Islet precursor cell (in vitro differentiated cells): ENCODE measurements at regions not wholly inside any gene's neighbourhood (a gene's known extent, or its start where the extent isn't known, plus 50 kb on each side); places are given as distances from the start of the nearest gene placed in this dataset.

Source experiments
- DNase-seq: peaks from one replicate; pipeline ENCODE4 v3.0.0-alpha.2; 2018

- peak; percentile 47 for DNase-seq
These were observed 209.3 kb upstream of the CDH4 start for GRCh38 chr20:61042506-61043385.

GRCh38 chr20:61043681-61044080 lies 208.4 kb upstream of the CDH4 start:
- peak; percentile 2 for DNase-seq

DNA sequence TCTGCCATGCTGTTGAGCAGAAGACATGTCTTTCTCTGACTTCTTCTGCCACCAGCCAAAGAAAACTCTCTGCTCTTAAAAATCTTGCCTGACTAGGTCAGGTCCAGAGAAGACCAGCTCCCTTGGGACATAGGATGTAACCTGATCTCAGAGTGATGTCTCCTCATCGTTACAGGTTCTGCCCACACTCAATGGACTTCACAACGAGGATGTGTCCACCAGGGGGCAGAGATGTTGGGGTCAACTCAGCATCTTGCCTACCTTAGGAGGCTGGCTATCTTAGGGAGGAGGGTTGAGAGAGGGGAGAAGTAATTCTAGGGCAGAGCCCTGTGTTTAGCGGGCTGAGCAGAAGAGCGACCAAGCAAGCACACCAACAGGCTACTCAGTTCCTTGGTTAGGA lies 207.6 kb upstream of the CDH4 start:
- peak; percentile 46 for DNase-seq

GRCh38 chr20:61045091-61045490 lies 207.0 kb upstream of the CDH4 start:
- peak; percentile 2 for DNase-seq

- DNase-seq, result peak; percentile 84
These were observed 206.0 kb upstream of the CDH4 start for GRCh38 chr20:61045876-61046585.

- peak; percentile 35 for DNase-seq
These were observed 205.2 kb upstream of the CDH4 start for GRCh38 chr20:61046721-61047351.

GRCh38 chr20:61047515-61047914 lies 204.5 kb upstream of the CDH4 start:
- peak; percentile 22 for DNase-seq

GRCh38 chr20:61048302-61048701 lies 203.8 kb upstream of the CDH4 start:
- DNase-seq, result peak; percentile 12

- peak; percentile 41 for DNase-seq
These were observed 202.4 kb upstream of the CDH4 start for GRCh38 chr20:61049684-61050083.

DNA sequence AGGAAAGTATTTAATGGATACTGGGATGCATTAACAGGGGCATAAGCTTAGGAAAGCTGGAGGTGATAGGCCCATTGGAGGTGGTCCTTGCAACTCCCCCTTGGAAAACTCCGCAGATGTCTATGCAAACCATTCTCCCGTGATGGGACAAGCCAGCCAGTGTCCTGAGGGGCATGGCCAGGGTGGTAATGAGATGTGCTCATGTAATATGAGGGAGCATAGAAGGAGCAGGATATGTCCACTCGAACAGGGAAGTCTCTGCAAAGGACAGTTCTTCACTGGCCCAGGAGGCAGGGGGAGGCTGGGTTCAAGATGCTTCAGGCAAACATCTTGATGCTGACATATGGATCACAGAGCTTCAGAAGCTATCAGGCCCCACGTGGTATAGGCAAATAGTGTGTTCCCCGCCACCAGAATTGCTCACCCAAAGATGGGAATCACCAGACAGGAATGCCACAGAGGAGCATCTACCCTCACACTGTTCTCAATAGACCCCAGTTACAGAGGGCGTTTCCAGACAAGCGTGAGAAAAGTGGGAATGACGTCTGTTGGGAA lies 201.6 kb upstream of the CDH4 start:
- peak; percentile 37 for DNase-seq

GRCh38 chr20:61052195-61052750 lies 199.8 kb upstream of the CDH4 start:
- no peak for DNase-seq

DNA sequence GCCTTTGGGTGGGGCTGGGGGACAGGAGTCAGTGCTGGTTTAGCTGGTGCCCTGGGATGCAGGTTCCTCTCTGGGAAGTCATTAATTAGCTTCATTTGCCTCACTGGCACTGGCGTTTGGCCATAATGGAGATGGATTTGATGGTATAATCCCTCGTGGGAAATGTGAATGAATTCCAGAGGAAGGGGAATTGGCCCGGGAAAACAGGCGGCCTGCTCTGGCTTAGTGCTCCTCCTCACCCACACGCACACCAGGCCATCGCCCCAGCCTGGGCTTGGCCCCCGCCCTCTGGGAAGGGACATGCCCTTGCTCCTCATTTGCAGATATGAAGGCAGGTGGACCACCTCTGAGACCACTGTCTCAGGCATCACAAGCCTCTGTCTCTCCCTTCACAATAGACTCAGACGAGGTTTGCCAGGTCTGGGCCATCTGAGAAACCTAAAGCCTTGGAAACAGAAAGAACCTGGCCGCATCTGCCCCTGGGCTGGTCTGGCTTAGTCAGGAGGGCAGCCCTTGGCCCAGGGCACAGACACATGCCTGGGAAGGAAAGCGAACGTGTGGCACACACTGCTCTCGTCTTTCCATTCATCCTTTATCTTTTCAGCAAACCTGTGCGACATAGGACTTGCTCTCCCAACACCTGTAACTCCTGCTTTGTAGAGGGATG lies 199.2 kb upstream of the CDH4 start:
- DNase-seq, result no peak

DNA sequence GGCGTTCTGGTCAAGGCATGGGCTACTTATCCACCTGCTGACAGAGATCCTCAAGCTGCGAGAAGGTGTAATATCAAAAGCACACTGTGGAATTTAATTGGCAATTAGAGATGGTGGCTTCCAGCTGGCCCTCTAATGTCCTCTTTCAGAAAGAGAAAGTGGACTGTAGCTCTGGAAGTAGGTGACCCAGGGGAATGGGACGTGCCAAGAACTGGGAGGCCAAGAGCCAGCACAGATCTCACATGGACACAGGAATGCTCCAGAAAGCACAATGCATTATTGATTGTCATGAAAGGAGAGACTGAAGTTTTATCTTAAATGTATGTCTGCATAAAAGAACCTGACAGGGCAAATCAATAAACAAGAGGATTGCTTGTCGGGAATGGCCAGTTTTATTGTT lies 198.6 kb upstream of the CDH4 start:
- DNase-seq, result no peak

DNA sequence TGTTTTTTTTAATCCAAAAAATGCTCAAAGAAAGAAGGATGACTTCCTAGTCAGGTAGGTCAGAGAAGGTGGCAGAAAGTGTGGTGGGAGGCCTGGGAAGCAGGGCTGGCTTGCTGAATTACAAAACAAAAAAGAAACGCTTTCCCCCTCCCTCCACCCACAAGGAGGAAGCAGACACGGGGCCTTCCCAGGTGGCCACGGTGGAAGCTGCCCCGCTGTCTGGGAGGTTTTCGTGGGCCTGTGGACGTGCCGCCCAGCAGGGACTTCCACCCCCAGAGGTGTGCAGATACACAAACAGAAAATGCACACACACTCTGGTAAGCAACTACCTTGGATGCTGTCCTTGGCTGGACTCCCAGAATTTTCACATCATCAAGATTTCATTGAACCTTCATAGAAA lies 198.2 kb upstream of the CDH4 start:
- no peak for DNase-seq

DNA sequence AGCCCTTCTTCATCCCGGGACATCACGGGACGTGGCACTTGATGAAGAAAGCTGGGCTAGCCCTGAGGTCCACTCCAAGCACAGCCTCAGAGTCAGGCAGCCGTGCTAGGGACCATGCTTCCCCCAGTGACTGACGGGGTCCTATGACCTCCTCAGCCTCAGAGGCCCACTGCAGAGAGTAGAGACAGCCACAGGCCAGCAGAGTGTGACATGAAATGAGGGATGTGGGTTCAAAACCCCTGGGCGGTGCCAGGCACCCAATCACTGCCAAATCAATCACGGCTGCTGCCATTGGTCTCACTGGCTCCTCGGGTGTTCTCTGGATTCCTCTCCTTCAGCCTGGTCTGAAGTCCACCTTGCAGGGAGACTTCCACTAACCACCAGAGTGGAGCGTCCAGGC lies 197.7 kb upstream of the CDH4 start:
- DNase-seq, result no peak

DNA sequence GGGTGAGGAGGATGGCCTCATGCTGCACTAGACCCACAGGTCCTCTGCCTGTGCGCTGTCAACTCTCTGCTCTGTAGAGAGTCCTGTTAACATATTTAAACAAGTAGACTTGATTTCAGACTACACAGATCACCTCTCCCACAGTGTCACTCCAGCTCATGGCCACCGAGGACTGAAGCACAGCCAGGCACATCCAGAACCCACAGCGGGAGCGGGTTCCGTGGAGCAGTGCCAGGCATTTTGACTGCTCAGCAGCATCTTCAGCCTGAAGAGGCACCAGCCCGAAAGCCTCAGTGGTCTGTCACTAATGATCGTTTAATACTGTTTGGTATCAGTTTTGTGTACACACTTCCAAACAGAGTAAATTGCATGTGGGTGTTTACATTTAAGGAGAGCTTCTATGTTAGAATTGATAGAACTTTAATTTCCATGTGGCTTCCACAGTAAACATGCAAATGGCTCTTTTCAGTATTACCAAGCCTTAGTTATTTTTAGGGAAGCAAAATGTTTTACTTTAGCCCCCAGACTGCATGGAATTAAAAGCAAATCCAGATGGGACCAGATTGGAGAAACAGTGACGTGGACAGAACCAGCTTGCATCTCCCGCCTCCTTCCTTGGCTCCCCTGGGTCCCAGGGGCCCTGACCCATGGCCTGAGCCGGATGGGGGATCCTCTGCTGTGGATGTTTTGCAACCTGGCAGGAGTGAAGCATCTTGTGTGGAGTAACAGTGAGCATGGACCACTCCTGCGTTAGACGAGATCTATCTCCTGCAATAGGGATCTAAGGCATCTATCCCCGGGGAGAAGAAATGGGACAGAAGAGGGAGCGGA lies 196.7 kb upstream of the CDH4 start:
- DNase-seq, result peak; percentile 10

DNA sequence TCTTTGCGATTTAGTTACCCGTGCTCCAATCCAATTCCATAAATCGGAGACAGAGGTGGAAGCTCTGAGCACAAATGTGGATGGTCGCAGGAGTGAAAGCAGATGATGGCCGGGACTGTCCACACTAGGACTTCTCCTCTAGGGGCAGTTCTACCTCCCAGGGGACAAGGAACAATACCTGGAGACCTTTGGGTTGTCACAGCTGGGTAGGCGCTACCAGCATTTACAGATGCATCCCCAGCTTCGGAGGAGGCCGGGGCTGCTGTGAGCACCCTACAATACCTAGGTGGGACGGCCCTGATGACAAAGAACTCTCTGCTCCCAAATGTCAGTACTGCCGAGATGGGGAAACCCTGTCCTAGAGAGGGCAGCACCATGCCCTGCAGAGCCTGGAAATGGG lies 195.9 kb upstream of the CDH4 start:
- DNase-seq, result no peak

DNA sequence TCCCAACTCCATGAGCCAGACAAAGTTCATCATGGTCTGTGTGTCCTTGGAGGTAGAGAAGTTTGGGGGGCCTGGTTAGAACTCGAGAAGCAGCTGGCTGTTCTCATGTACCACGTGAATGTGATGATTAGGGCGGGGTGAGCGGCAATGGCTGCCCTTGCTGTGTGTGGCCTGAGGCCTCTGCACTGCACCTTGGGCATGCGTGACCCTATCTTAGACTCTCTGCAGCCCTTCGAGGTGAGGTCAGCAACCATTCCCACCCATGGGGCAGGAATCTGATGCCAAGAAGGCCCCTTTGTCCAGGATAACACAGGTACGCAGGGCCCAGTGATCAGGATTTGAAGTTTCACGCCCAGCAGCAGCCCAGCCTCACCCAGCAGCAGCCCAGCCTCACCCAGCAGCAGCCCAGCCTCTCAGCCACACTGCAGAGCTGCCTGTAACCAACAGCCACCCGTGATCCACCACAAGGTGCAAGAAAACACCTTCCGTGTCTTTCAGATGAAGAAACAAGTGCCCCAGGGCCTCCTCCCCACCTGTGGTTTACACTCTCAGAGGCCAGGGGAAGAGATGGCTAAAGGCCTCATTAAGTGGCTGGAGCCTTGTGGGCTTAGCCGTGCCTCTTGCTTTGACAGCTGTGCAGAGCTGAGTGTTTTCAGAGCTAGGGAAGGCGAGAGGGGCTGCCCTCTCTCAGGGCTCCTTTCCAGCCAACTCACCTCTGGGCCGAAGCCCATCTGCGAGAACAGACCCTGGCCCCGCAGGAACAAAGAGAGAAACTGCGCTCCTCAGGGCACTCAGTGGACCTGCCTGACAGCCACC lies 195.2 kb upstream of the CDH4 start:
- DNase-seq, result peak; percentile 38

DNA sequence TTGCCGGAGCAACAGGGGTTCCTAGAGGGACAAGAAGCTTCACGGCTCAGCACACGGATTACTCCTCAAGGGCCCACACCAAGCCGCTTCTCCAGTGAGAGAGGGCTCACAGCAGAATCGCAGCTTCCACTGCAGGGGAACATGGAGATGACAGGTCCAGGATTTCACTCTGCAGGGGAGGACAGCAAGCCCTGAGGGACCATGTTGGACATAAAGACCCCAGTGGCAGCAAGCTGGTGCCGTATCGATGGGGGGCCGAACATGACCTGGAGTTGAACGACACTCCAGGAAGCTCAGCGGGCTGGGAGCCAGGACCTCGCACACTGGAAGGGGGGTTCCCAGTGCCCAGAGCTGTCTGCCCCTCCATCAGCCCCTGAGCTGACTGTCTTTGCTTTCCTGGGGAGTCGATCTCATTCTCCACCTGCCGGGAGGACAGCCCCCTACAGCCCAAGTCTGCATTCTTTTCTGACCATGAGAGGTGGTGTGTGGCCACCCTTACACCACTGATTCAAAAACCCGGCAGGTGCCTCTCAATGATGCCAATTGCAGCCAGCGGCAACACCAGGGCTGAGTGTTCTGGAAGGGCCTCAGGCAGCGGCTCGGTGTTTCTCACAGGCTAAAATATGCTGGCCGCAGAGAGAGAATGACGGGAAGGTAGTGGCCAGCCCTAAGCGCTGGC lies 194.5 kb upstream of the CDH4 start:
- no peak for DNase-seq

- no peak for DNase-seq
These were observed 190.1 kb upstream of the CDH4 start for GRCh38 chr20:61061981-61062380.
